Ishikawa (cell line): ENCODE measurements at regions not wholly inside any gene's neighbourhood (a gene's known extent, or its start where the extent isn't known, plus 50 kb on each side); places are given as distances from the start of the nearest gene placed in this dataset.

Source experiments
- CEBPB ChIP-seq: IDR thresholded peaks from 2 replicates; pipeline ENCODE4 v1.6.1; 2012
- CREB1 ChIP-seq: IDR thresholded peaks from 2 replicates; pipeline ENCODE4 v1.6.1; 2012; ENCODE audit warnings: low read depth
- EGR1 ChIP-seq: IDR thresholded peaks from 2 replicates; pipeline ENCODE4 v1.6.1; 2012
- EP300 ChIP-seq: IDR thresholded peaks from 2 replicates; pipeline ENCODE4 v1.6.1; 2012; ENCODE audit warnings: borderline replicate concordance
- FOXM1 ChIP-seq: IDR thresholded peaks from 2 replicates; pipeline ENCODE4 v1.6.1; 2012; ENCODE audit warnings: low read depth, borderline replicate concordance
- NFIC ChIP-seq: IDR thresholded peaks from 2 replicates; pipeline ENCODE4 v1.6.1; 2012
- RAD21 ChIP-seq: IDR thresholded peaks from 2 replicates; pipeline ENCODE4 v1.6.1; 2012; ENCODE audit warnings: low read depth
- TAF1 ChIP-seq: IDR thresholded peaks from 2 replicates; pipeline ENCODE4 v1.6.1; 2012; ENCODE audit warnings: low read depth, mild to moderate bottlenecking
- TCF12 ChIP-seq: IDR thresholded peaks from 2 replicates; pipeline ENCODE4 v1.6.1; 2012; ENCODE audit warnings: low read depth
- TEAD4 ChIP-seq: IDR thresholded peaks from 2 replicates; pipeline ENCODE4 v1.6.1; 2012
- YY1 ChIP-seq: IDR thresholded peaks from 2 replicates; pipeline ENCODE4 v1.6.1; 2012; ENCODE audit warnings: low read depth
- ZBTB7A ChIP-seq: IDR thresholded peaks from 2 replicates; pipeline ENCODE4 v1.6.1; 2012; ENCODE audit warnings: low read depth
- TF ChIP-seq, protein P1 (sequence below): IDR thresholded peaks from 2 replicates; pipeline ENCODE4 v1.6.1; 2012
- TF ChIP-seq, protein P2 (sequence below): IDR thresholded peaks from 2 replicates; pipeline ENCODE4 v1.6.1; 2012; ENCODE audit warnings: low read depth, mild to moderate bottlenecking
- TF ChIP-seq, protein P3 (sequence below): IDR thresholded peaks from 2 replicates; pipeline ENCODE4 v1.6.1; 2012

DNA sequence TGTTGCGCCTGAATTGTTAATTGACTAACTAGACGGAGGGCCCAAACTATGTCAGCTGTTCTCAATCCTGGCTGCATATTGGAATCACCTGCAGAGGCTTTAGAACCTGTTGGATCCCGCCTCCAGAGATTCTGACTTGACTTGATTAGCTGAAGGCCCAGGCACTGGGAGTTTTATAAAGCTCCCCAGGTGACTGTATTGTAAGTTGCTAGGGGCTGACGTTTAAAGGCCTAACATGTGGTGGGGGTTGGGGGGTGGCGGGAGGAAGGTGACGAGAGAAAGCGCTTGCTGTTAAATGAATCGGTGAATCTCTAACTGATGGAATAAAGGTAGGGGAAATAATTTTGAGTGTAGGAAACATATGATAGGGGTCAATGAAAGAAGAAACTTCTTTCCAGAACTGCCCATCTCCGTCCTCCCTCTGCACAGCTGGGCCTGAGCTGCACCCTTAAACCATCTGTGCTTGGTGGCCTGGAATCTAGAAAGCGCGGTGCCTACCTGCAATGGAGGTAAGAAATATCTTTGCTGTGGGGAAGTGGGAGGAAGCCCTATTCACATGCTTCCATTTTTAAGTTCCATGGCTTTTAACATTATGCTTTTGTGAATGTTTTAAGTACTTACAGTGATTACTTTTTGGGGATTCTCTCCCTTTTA lies 225.0 kb upstream of the FAM3C start:
- TF ChIP-seq EP300 (no peak), NFIC (no peak), TEAD4 (no peak), TCF12 (no peak), FOXM1 (no peak), TAF1 (no peak), CREB1 (no peak), ZBTB7A (no peak), CEBPB (no peak), EGR1 (no peak), RAD21 (no peak), YY1 (no peak)
- TF ChIP-seq, protein P1, sequence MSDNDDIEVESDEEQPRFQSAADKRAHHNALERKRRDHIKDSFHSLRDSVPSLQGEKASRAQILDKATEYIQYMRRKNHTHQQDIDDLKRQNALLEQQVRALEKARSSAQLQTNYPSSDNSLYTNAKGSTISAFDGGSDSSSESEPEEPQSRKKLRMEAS = no peak
- TF ChIP-seq, protein P2, sequence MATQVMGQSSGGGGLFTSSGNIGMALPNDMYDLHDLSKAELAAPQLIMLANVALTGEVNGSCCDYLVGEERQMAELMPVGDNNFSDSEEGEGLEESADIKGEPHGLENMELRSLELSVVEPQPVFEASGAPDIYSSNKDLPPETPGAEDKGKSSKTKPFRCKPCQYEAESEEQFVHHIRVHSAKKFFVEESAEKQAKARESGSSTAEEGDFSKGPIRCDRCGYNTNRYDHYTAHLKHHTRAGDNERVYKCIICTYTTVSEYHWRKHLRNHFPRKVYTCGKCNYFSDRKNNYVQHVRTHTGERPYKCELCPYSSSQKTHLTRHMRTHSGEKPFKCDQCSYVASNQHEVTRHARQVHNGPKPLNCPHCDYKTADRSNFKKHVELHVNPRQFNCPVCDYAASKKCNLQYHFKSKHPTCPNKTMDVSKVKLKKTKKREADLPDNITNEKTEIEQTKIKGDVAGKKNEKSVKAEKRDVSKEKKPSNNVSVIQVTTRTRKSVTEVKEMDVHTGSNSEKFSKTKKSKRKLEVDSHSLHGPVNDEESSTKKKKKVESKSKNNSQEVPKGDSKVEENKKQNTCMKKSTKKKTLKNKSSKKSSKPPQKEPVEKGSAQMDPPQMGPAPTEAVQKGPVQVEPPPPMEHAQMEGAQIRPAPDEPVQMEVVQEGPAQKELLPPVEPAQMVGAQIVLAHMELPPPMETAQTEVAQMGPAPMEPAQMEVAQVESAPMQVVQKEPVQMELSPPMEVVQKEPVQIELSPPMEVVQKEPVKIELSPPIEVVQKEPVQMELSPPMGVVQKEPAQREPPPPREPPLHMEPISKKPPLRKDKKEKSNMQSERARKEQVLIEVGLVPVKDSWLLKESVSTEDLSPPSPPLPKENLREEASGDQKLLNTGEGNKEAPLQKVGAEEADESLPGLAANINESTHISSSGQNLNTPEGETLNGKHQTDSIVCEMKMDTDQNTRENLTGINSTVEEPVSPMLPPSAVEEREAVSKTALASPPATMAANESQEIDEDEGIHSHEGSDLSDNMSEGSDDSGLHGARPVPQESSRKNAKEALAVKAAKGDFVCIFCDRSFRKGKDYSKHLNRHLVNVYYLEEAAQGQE = no peak
- TF ChIP-seq, protein P3, sequence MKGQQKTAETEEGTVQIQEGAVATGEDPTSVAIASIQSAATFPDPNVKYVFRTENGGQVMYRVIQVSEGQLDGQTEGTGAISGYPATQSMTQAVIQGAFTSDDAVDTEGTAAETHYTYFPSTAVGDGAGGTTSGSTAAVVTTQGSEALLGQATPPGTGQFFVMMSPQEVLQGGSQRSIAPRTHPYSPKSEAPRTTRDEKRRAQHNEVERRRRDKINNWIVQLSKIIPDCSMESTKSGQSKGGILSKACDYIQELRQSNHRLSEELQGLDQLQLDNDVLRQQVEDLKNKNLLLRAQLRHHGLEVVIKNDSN = no peak

DNA sequence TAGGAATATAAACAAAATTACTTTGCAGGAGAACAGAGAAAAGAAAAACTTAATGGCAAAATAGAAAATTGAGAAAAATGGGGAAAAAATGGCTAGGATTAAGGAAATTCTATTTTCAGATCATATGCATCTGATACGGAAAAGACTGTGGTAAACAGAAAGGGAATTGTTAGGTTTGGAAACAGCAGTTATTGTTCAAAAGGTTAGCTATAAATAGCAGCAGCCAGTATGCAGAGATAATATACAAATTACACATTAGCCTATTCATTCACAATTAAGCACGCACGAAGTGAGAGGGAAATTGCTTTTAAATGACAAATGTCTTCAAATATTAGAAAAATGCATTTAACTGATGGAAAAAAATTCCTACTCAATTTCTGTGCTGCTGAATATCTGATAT lies 224.1 kb upstream of the FAM3C start:
- TF ChIP-seq FOXM1 (no peak), RAD21 (no peak), YY1 (no peak), EGR1 (no peak), TCF12 (no peak), NFIC (no peak), TEAD4 (no peak), TAF1 (no peak), ZBTB7A (no peak), CEBPB (no peak)
- TF ChIP-seq, protein P3 = no peak
- TF ChIP-seq, protein P1 = no peak

DNA sequence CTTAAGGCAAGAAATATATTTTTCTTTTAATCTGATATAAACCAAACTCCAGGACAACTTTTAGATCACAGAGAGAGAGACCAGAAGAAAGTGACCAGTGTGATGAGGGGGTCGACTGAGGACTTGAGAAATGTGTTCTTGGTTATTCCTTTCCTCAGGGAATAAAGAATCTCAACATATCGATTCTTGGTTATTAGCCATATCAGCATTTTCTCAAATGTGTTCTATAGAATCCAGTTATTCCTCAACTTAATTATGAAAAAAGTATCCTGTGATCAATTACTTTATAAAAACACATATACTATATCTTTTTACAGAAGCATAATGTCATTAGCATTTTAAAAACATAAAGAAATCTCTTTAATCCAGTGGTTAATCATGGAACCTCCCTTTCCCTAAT lies 222.1 kb upstream of the FAM3C start:
- TF ChIP-seq, protein P1 = no peak
- TF ChIP-seq TAF1 = no peak
- no peak for TF ChIP-seq EGR1
- TF ChIP-seq CEBPB = no peak
- TF ChIP-seq, protein P2 = no peak
- no peak for TF ChIP-seq EP300
- no peak for TF ChIP-seq YY1
- TF ChIP-seq TCF12 = no peak
- no peak for TF ChIP-seq RAD21
- no peak for TF ChIP-seq FOXM1
- TF ChIP-seq CREB1 = no peak
- TF ChIP-seq ZBTB7A = no peak

DNA sequence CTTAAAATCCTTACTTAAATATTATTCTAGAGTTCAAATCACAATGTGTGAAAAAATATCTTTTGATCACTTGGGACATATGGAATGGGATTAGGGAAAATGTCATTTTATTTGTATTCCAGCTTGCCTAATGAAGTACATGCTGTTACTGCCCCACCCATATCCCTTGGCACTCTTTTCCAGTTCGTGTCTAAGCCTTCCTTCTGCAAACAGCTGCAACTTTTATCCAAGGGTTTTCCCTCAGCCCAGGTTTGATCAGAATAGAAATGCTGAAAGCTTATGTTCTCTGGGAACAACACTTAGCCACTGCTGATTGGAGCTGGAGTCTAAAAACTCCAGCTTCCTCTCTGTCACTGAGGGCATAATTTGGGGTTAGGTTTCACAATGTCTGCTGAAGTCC lies 214.1 kb upstream of the FAM3C start:
- TF ChIP-seq EGR1 (no peak), NFIC (no peak), ZBTB7A (no peak), CEBPB (no peak)
- TF ChIP-seq, protein P2 = no peak
